Fibroblast of pulmonary artery (primary cell): ENCODE measurements at regions not wholly inside any gene's neighbourhood (a gene's known extent, or its start where the extent isn't known, plus 50 kb on each side); places are given as distances from the start of the nearest gene placed in this dataset.
A peak's percentile ranks its signal among the peaks of the same experiment; 100 is the strongest.

ENCODE experiments used
- DNase-seq: peaks from one replicate; pipeline ENCODE4 v3.0.0-alpha.2; 2010; ENCODE audit warnings: low read depth
- H3K4me3 ChIP-seq: replicated peaks from 2 replicates; pipeline ENCODE4 v1.5.1; 2011; ENCODE audit warnings: low read depth, mild to moderate bottlenecking, control low read depth, low read length, moderate library complexity
- CTCF ChIP-seq: IDR thresholded peaks from 2 replicates; pipeline ENCODE4 v1.5.1; 2011; ENCODE audit warnings: mild to moderate bottlenecking, control low read depth, low read length, inconsistent platforms; ENCODE audit errors: missing control alignments

GRCh38 chr15:83362706-83363105, 78.2 kb upstream of the BNC1 start:
- no peak overlapping the region for H3K4me3 ChIP-seq
- TF ChIP-seq CTCF = no peak
- DNase-seq = no peak

- DNase-seq = no peak
- no peak overlapping the region for H3K4me3 ChIP-seq
- TF ChIP-seq CTCF = no peak
Measured at GRCh38 chr15:83364501-83364900, 80.0 kb upstream of the BNC1 start.

- TF ChIP-seq CTCF = no peak
- peak; percentile 87 for DNase-seq
- H3K4me3 ChIP-seq = peak overlapping the region; percentile 59
Measured at GRCh38 chr15:83365370-83365938, 81.0 kb upstream of the BNC1 start.

- TF ChIP-seq CTCF = no peak
- H3K4me3 ChIP-seq = no peak overlapping the region
- DNase-seq = no peak
Measured at GRCh38 chr15:83372434-83372891, 74.7 kb upstream of the SH3GL3 start.

GRCh38 chr15:83378921-83379578, 68.1 kb upstream of the SH3GL3 start:
- no peak overlapping the region for H3K4me3 ChIP-seq
- no peak for TF ChIP-seq CTCF
- no peak for DNase-seq

DNA sequence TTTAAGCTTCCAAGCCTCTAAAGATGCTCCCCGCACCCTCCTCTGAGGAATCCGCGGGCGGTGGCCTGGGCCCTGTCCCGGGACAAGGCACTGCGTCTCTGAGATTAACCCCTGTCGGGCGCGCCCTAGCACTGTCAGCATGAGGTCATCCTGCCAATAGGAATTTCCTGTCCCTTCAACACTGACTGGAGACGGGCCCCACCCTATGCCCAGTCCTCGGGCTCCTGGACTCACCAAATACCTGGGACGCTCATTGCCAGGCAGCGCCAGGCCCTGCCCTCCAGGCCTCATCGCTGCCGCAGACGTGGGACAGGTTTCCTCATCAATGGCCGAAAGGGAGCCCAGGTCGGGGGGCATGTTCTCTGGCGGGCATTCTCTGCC, 67.6 kb upstream of the SH3GL3 start:
- H3K4me3 ChIP-seq = no peak overlapping the region
- DNase-seq = no peak

More for the DNA sequence above, 67.6 kb upstream of the SH3GL3 start:
- no peak for TF ChIP-seq CTCF
